OCI-LY3 (cell line): ENCODE measurements at regions not wholly inside any gene's neighbourhood (a gene's known extent, or its start where the extent isn't known, plus 50 kb on each side); places are given as distances from the start of the nearest gene placed in this dataset.

ENCODE experiments used
- H2AFZ ChIP-seq: fragments of 200-600, 300-600 bp; shearing (Covaris generic); 2 replicates; pipeline ENCODE4 v1.6.0; 2014; ENCODE audit warnings: antibody characterized with exemption, low read depth, low read length
- H3K27ac ChIP-seq: fragments of 200-600, 300-600 bp; sonication (generic); 2 replicates; pipeline ENCODE4 v1.5.1; 2014; ENCODE audit warnings: mild to moderate bottlenecking, low read length, moderate library complexity, mixed read lengths
- H3K27me3 ChIP-seq: fragments of 200-600, 300-600 bp; sonication (generic); 2 replicates; pipeline ENCODE4 v1.6.1; 2014; ENCODE audit warnings: low read depth, low read length, mixed read lengths
- H3K36me3 ChIP-seq: fragments of 200-600, 300-600 bp; sonication (generic); replicated peaks from 2 replicates; pipeline ENCODE3; 2014; ENCODE audit warnings: low read depth, low read length, mixed read lengths
- H3K4me1 ChIP-seq: fragments of 300-600, 200-600 bp; sonication (generic); 2 replicates; pipeline ENCODE4 v1.6.1; 2014; ENCODE audit warnings: low read length, mixed read lengths
- H3K4me2 ChIP-seq: fragments of 200-600, 300-600 bp; sonication (generic); 2 replicates; pipeline ENCODE4 v1.6.1; 2014; ENCODE audit warnings: low read length, mixed read lengths
- H3K4me3 ChIP-seq: fragments of 300-600, 200-600 bp; sonication (generic); 2 replicates; pipeline ENCODE4 v1.5.1; 2014; ENCODE audit warnings: antibody characterized with exemption, mild to moderate bottlenecking, low read length, moderate library complexity
- H3K79me2 ChIP-seq: fragments of 300-600, 200-600 bp; shearing (Covaris generic); 2 replicates; pipeline ENCODE4 v1.6.1; 2014; ENCODE audit warnings: mild to moderate bottlenecking, low read length, mixed read lengths
- H3K9ac ChIP-seq: fragments of 300-600, 200-600 bp; shearing (Covaris generic); 2 replicates; pipeline ENCODE4 v1.6.0; 2014; ENCODE audit warnings: mild to moderate bottlenecking, low read length, moderate library complexity
- H3K9me3 ChIP-seq: fragments of 200-600, 300-600 bp; shearing (Covaris generic); 2 replicates; pipeline ENCODE4 v1.6.1; 2014; ENCODE audit warnings: low read length, mixed read lengths; ENCODE audit not compliant: insufficient read depth
- H4K20me1 ChIP-seq: fragments of 200-600, 300-600 bp; sonication (generic); 2 replicates; pipeline ENCODE4 v1.6.1; 2016; ENCODE audit warnings: low read length, mixed read lengths; ENCODE audit not compliant: insufficient read depth
- CTCF ChIP-seq: fragments of 200-600, 300-600 bp; sonication (generic); IDR thresholded peaks from 2 replicates; pipeline ENCODE4 v1.5.1; 2014; ENCODE audit warnings: antibody characterized with exemption, low read length, low read depth
- EZH2phosphoT487 ChIP-seq: fragments of 200-600 bp; shearing (Covaris generic); IDR thresholded peaks from 2 replicates; pipeline ENCODE4 v1.6.1; 2018; ENCODE audit warnings: antibody characterized with exemption, mixed run types, low read depth

- no peak overlapping the region for H3K4me2 ChIP-seq
Observed at GRCh38 chr12:124230117-124230757, 64.7 kb upstream of the RFLNA start.

GRCh38 chr12:124230789-124231188 lies 64.1 kb upstream of the RFLNA start:
- Histone ChIP-seq H3K9me3 (no peaks in the 10 kb centered on the region), H3K27ac (no peak overlapping the region), H3K9ac (no peak overlapping the region), H3K79me2 (no peaks in the 10 kb centered on the region), H4K20me1 (no peaks in the 10 kb centered on the region), H3K4me1 (no peaks in the 10 kb centered on the region), H3K27me3 (peaks cover 37% of the 10 kb centered on the region), H3K4me2 (no peak overlapping the region), H2AFZ (no peak overlapping the region), H3K4me3 (no peak overlapping the region), H3K36me3 (no peaks in the 10 kb centered on the region)
- TF ChIP-seq EZH2phosphoT487 (no peak), CTCF (no peak)

More at GRCh38 chr12:124230117-124230757, 64.7 kb upstream of the RFLNA start:
- Histone ChIP-seq H3K9ac (no peak overlapping the region), H3K9me3 (no peaks in the 10 kb centered on the region), H3K79me2 (no peaks in the 10 kb centered on the region), H3K27ac (no peak overlapping the region), H3K4me3 (no peak overlapping the region), H4K20me1 (no peaks in the 10 kb centered on the region), H3K27me3 (peaks cover 33% of the 10 kb centered on the region), H3K4me1 (no peaks in the 10 kb centered on the region), H2AFZ (no peak overlapping the region), H3K36me3 (no peaks in the 10 kb centered on the region)
- TF ChIP-seq EZH2phosphoT487 (no peak), CTCF (no peak)

GRCh38 chr12:124231980-124232653 lies 62.8 kb upstream of the RFLNA start:
- Histone ChIP-seq H3K9ac (no peak overlapping the region), H2AFZ (no peak overlapping the region), H3K36me3 (no peaks in the 10 kb centered on the region), H3K4me1 (no peaks in the 10 kb centered on the region), H3K4me3 (no peak overlapping the region), H3K9me3 (no peaks in the 10 kb centered on the region), H3K4me2 (no peak overlapping the region), H3K27me3 (peaks cover 35% of the 10 kb centered on the region), H3K27ac (no peak overlapping the region), H3K79me2 (no peaks in the 10 kb centered on the region), H4K20me1 (no peaks in the 10 kb centered on the region)
- TF ChIP-seq EZH2phosphoT487 (no peak), CTCF (no peak)

GRCh38 chr12:124232654-124232987 lies 62.3 kb upstream of the RFLNA start:
- Histone ChIP-seq H3K27ac (no peak overlapping the region), H3K4me2 (no peak overlapping the region), H3K36me3 (no peaks in the 10 kb centered on the region), H3K27me3 (peaks cover 35% of the 10 kb centered on the region), H3K9ac (no peak overlapping the region), H3K4me1 (no peaks in the 10 kb centered on the region), H3K9me3 (no peaks in the 10 kb centered on the region), H4K20me1 (no peaks in the 10 kb centered on the region), H2AFZ (no peak overlapping the region), H3K79me2 (no peaks in the 10 kb centered on the region), H3K4me3 (no peak overlapping the region)
- no peak for TF ChIP-seq EZH2phosphoT487
- TF ChIP-seq CTCF, result no peak
